ENCODE measurements at regions not wholly inside any gene's neighbourhood (a gene's known extent, or its start where the extent isn't known, plus 50 kb on each side); places are given as distances from the start of the nearest gene placed in this dataset.

DNA sequence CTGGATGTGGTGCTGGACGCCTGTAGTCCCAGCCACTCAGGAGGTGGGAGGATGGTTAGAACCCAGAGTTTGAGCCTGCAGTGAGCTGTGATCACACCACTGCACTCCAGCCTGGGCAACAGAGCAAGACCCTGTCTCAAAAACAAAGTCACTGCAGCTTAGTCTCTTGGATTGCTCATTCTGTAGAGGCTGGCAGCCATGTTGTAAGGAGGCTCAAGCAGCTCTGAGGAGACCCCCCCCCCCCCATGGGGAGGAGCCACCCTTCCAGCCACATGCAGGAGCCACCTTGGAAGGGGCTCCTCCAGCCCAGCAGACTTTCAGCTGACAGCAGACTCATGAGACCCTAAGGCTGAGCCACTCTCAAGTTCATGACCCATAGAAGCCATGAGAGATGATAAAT lies 68.4 kb downstream of the FOXL3 start:
- TF ChIP-seq EGR1 (IDR thresholded peaks at IDR 0.05; ENCODE audit: low read depth) (no peak), POLR2A (IDR thresholded peaks at IDR 0.05; ENCODE audit: borderline replicate concordance, extremely low read depth, insufficient read depth, insufficient read length) (no peak), POLR2AphosphoS5 (IDR thresholded peaks at IDR 0.05; ENCODE audit: low read depth, low read length) (no peak), YY1 (IDR thresholded peaks at IDR 0.05; ENCODE audit: extremely low read depth, insufficient replicate concordance, low read depth, low read length) (peak; percentile 45), ZNF274 (IDR thresholded peaks at IDR 0.05; ENCODE audit: low read depth, low read length) (no peak), EZH2 (IDR thresholded peaks at IDR 0.05) (no peak)
- TF ChIP-seq, protein P1, sequence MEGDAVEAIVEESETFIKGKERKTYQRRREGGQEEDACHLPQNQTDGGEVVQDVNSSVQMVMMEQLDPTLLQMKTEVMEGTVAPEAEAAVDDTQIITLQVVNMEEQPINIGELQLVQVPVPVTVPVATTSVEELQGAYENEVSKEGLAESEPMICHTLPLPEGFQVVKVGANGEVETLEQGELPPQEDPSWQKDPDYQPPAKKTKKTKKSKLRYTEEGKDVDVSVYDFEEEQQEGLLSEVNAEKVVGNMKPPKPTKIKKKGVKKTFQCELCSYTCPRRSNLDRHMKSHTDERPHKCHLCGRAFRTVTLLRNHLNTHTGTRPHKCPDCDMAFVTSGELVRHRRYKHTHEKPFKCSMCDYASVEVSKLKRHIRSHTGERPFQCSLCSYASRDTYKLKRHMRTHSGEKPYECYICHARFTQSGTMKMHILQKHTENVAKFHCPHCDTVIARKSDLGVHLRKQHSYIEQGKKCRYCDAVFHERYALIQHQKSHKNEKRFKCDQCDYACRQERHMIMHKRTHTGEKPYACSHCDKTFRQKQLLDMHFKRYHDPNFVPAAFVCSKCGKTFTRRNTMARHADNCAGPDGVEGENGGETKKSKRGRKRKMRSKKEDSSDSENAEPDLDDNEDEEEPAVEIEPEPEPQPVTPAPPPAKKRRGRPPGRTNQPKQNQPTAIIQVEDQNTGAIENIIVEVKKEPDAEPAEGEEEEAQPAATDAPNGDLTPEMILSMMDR (IDR thresholded peaks at IDR 0.05 in 2 of 3, conservative IDR thresholded peaks at IDR 0.05 in 1 of 3; ENCODE audit: borderline replicate concordance in 1 of 3, insufficient read depth in 1 of 3, low read depth in 2 of 3, low read length in 2 of 3): no peak
- TF ChIP-seq, protein P2, sequence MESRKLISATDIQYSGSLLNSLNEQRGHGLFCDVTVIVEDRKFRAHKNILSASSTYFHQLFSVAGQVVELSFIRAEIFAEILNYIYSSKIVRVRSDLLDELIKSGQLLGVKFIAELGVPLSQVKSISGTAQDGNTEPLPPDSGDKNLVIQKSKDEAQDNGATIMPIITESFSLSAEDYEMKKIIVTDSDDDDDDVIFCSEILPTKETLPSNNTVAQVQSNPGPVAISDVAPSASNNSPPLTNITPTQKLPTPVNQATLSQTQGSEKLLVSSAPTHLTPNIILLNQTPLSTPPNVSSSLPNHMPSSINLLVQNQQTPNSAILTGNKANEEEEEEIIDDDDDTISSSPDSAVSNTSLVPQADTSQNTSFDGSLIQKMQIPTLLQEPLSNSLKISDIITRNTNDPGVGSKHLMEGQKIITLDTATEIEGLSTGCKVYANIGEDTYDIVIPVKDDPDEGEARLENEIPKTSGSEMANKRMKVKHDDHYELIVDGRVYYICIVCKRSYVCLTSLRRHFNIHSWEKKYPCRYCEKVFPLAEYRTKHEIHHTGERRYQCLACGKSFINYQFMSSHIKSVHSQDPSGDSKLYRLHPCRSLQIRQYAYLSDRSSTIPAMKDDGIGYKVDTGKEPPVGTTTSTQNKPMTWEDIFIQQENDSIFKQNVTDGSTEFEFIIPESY (IDR thresholded peaks at IDR 0.05; ENCODE audit: extremely low read depth, insufficient replicate concordance, low read length): no peak
